ENCODE measurements at regions not wholly inside any gene's neighbourhood (a gene's known extent, or its start where the extent isn't known, plus 50 kb on each side); places are given as distances from the start of the nearest gene placed in this dataset.

DNA sequence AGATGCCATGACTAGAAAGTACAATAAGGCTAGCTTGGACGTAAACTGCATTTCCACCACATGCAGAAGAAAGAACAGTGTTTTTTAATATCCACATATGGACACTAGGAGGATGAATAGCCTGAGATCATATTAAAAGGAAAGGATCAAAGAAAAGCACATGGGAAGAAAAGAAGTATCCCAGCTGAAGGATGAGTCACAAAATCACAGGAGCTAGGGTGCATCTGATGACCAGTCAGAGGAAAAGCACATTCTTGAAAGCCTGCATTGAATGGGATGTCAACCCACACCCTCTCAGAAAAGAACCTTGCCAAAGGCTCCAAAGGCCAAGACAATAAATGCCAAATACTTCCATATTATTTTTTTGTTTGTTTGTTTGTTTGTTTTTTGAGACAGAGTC, 56.8 kb upstream of the PRDX4 start (continued):
- TF ChIP-seq, protein P1, sequence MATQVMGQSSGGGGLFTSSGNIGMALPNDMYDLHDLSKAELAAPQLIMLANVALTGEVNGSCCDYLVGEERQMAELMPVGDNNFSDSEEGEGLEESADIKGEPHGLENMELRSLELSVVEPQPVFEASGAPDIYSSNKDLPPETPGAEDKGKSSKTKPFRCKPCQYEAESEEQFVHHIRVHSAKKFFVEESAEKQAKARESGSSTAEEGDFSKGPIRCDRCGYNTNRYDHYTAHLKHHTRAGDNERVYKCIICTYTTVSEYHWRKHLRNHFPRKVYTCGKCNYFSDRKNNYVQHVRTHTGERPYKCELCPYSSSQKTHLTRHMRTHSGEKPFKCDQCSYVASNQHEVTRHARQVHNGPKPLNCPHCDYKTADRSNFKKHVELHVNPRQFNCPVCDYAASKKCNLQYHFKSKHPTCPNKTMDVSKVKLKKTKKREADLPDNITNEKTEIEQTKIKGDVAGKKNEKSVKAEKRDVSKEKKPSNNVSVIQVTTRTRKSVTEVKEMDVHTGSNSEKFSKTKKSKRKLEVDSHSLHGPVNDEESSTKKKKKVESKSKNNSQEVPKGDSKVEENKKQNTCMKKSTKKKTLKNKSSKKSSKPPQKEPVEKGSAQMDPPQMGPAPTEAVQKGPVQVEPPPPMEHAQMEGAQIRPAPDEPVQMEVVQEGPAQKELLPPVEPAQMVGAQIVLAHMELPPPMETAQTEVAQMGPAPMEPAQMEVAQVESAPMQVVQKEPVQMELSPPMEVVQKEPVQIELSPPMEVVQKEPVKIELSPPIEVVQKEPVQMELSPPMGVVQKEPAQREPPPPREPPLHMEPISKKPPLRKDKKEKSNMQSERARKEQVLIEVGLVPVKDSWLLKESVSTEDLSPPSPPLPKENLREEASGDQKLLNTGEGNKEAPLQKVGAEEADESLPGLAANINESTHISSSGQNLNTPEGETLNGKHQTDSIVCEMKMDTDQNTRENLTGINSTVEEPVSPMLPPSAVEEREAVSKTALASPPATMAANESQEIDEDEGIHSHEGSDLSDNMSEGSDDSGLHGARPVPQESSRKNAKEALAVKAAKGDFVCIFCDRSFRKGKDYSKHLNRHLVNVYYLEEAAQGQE (IDR thresholded peaks at IDR 0.05; ENCODE audit: unreplicated experiment): no peak
- TF ChIP-seq JUNB (IDR thresholded peaks at IDR 0.05; ENCODE audit: unreplicated experiment) (no peak), ZNF331 (CRISPR knock-in tag; IDR thresholded peaks at IDR 0.05; ENCODE audit: low read depth) (no peak), EZH2phosphoT487 (IDR thresholded peaks at IDR 0.05; ENCODE audit: unreplicated experiment) (no peak), STAT1 (IDR thresholded peaks at IDR 0.05; ENCODE audit: unreplicated experiment) (no peak), CREB1 (CRISPR knock-in tag; IDR thresholded peaks at IDR 0.05; ENCODE audit: low read depth) (no peak), ZNF114 (CRISPR knock-in tag; IDR thresholded peaks at IDR 0.05) (no peak), EZH2 (IDR thresholded peaks at IDR 0.05; ENCODE audit: low read depth, unreplicated experiment) (no peak), NANOG (IDR thresholded peaks at IDR 0.05; ENCODE audit: borderline replicate concordance) (no peak)
- TF ChIP-seq, protein P2, sequence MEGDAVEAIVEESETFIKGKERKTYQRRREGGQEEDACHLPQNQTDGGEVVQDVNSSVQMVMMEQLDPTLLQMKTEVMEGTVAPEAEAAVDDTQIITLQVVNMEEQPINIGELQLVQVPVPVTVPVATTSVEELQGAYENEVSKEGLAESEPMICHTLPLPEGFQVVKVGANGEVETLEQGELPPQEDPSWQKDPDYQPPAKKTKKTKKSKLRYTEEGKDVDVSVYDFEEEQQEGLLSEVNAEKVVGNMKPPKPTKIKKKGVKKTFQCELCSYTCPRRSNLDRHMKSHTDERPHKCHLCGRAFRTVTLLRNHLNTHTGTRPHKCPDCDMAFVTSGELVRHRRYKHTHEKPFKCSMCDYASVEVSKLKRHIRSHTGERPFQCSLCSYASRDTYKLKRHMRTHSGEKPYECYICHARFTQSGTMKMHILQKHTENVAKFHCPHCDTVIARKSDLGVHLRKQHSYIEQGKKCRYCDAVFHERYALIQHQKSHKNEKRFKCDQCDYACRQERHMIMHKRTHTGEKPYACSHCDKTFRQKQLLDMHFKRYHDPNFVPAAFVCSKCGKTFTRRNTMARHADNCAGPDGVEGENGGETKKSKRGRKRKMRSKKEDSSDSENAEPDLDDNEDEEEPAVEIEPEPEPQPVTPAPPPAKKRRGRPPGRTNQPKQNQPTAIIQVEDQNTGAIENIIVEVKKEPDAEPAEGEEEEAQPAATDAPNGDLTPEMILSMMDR (conservative IDR thresholded peaks at IDR 0.05; ENCODE audit: low read depth in 2 of 2): no peak
- TF ChIP-seq, protein P3, sequence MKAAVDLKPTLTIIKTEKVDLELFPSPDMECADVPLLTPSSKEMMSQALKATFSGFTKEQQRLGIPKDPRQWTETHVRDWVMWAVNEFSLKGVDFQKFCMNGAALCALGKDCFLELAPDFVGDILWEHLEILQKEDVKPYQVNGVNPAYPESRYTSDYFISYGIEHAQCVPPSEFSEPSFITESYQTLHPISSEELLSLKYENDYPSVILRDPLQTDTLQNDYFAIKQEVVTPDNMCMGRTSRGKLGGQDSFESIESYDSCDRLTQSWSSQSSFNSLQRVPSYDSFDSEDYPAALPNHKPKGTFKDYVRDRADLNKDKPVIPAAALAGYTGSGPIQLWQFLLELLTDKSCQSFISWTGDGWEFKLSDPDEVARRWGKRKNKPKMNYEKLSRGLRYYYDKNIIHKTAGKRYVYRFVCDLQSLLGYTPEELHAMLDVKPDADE (IDR thresholded peaks at IDR 0.05): no peak

DNA sequence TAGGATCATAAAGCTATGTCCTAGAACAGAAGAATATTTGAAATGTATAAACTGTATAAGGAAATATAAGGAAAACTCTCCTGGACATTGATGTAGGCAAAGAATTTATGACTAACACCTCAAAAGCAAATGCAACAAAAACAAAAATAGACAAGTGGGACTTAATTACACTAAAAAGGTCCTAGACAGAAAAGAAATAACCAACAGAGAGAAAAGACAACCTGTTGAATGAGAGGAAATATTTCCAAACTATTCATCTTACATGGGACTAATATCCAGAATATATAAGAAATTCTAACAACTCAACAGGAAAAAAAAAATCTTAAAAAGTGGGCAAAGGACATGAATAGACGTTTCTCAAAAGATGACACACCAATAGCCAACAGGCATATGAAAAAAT, 54.4 kb upstream of the PRDX4 start:
- no peak overlapping the region for H3K27ac Mint-ChIP-seq
- TF ChIP-seq EZH2phosphoT487 (IDR thresholded peaks at IDR 0.05; ENCODE audit: unreplicated experiment): no peak
- TF ChIP-seq, protein P2 (conservative IDR thresholded peaks at IDR 0.05; ENCODE audit: low read depth in 2 of 2): no peak
- TF ChIP-seq ZNF114 (CRISPR knock-in tag; IDR thresholded peaks at IDR 0.05): no peak
- no peak for TF ChIP-seq NANOG (IDR thresholded peaks at IDR 0.05; ENCODE audit: borderline replicate concordance)
- TF ChIP-seq JUNB (IDR thresholded peaks at IDR 0.05; ENCODE audit: unreplicated experiment): no peak
- no peak for TF ChIP-seq ZNF331 (CRISPR knock-in tag; IDR thresholded peaks at IDR 0.05; ENCODE audit: low read depth)
- TF ChIP-seq, protein P1 (IDR thresholded peaks at IDR 0.05; ENCODE audit: unreplicated experiment): no peak
- TF ChIP-seq POLR2AphosphoS5 (IDR thresholded peaks at IDR 0.05; ENCODE audit: low read depth): no peak
- no peak for TF ChIP-seq EZH2 (IDR thresholded peaks at IDR 0.05; ENCODE audit: low read depth, unreplicated experiment)

More for the DNA sequence above, 54.4 kb upstream of the PRDX4 start:
- Histone ChIP-seq H3K27me3 (ENCODE audit: insufficient read depth) (no peaks in the 10 kb centered on the region), H4K20me1 (replicated peaks; ENCODE audit: insufficient read depth) (no peaks in the 10 kb centered on the region), H3F3A (replicated peaks; ENCODE audit: low read depth) (no peaks in the 10 kb centered on the region), H3K27ac (ENCODE audit: low read depth) (no peak overlapping the region), H3K9me2 (ENCODE audit: insufficient read depth) (no peaks in the 10 kb centered on the region), H3K4me2 (no peak overlapping the region), H2AFZ (no peak overlapping the region), H3K36me3 (ENCODE audit: insufficient read depth) (no peaks in the 10 kb centered on the region), H3K4me3 (no peak overlapping the region), H3K79me2 (replicated peaks; ENCODE audit: insufficient read depth) (no peaks in the 10 kb centered on the region), H3K4me1 (ENCODE audit: insufficient read depth) (no peaks in the 10 kb centered on the region)
- Mint-ChIP-seq H3K4me3 (no peak overlapping the region), H3K9me3 (no peaks in the 10 kb centered on the region), H3K36me3 (ENCODE audit: low read depth) (no peaks in the 10 kb centered on the region), H3K4me1 (no peaks in the 10 kb centered on the region), H3K27me3 (ENCODE audit: insufficient read depth, low read depth, poor library complexity) (peaks cover 2% of the 10 kb centered on the region)
- DNase-seq (ENCODE audit: low spot score) (no peak), ATAC-seq (no peak)
